B cell (primary cell): ENCODE measurements at regions not wholly inside any gene's neighbourhood (a gene's known extent, or its start where the extent isn't known, plus 50 kb on each side); places are given as distances from the start of the nearest gene placed in this dataset.

Experiments used
- ATAC-seq: fragments of 200-7000 bp; cut with Tn5 transposase; one replicate; pipeline ENCODE4 v1.10.0; 2021; ENCODE audit warnings: low read depth, mild to moderate bottlenecking, moderate number of reproducible peaks, moderate library complexity
- CTCF ChIA-PET: fragments of 350-600 bp; sonication (Branson Sonifier 250); formaldehyde crosslinking; loops from one replicate; lab custom pipeline; 2021; ENCODE audit warnings: antibody characterized with exemption, inconsistent platforms; lab: Charles Lee
- POLR2A ChIA-PET: fragments of 350-600 bp; sonication (Branson Sonifier 250); formaldehyde crosslinking; loops from one replicate; lab custom pipeline; 2021; ENCODE audit warnings: antibody characterized with exemption; lab: Charles Lee
- DNase-seq: peaks from one replicate; pipeline ENCODE4 v3.0.0; 2013
- H2AFZ ChIP-seq: 2 replicates; pipeline ENCODE4 v1.6.1; 2012; ENCODE audit warnings: mild to moderate bottlenecking, low read depth, low read length; ENCODE audit not compliant: insufficient read depth, poor library complexity, severe bottlenecking
- H3K27ac ChIP-seq, 2 donors: 1 replicate in 1 of 2; 2 replicates in 1 of 2; pipeline ENCODE4 v1.5.1; 2012 to 2013; ENCODE audit warnings: low read length in 2 of 2, mild to moderate bottlenecking in 2 of 2, moderate library complexity in 1 of 2
- H3K27me3 ChIP-seq, 4 experiments: fragments of 200-600 bp in 1 of 4; sonication (generic) in 1 of 4; replicated peaks in 1 of 4; 1 replicate in 2 of 4; 2 replicates in 2 of 4; pipeline versions ENCODE4 v1.6.1 to v1.7.0; 2013 to 2016; ENCODE audit warnings: low read length in 3 of 4, mild to moderate bottlenecking in 2 of 4, mixed read lengths in 1 of 4, moderate library complexity in 1 of 4; ENCODE audit not compliant: insufficient read depth in 4 of 4, control insufficient read depth in 3 of 4; ENCODE audit errors: control extremely low read depth in 1 of 4
- H3K36me3 ChIP-seq, 2 experiments: replicated peaks in 1 of 2; 1 replicate in 1 of 2; 2 replicates in 1 of 2; pipeline versions ENCODE4 v1.6.1 to v1.7.1; 2013; ENCODE audit warnings: low read length in 1 of 2; ENCODE audit not compliant: insufficient read depth in 2 of 2, control insufficient read depth in 1 of 2; ENCODE audit errors: control extremely low read depth in 1 of 2, extremely low read depth in 1 of 2
- H3K4me1 ChIP-seq, 2 donors: fragments of 200-600 bp in 1 of 2; sonication (generic) in 1 of 2; 1 replicate in 1 of 2; 2 replicates in 1 of 2; pipeline versions ENCODE4 v1.5.1 to v1.6.1; 2013 to 2017; ENCODE audit warnings: low read length in 2 of 2; ENCODE audit not compliant: control insufficient read depth in 2 of 2, insufficient read depth in 2 of 2
- H3K4me2 ChIP-seq: replicated peaks from 2 replicates; pipeline ENCODE3; 2012; ENCODE audit warnings: mild to moderate bottlenecking, low read depth, low read length; ENCODE audit not compliant: poor library complexity, severe bottlenecking
- H3K4me3 ChIP-seq, 5 experiments: fragments of 200-600 bp in 1 of 5; sonication (generic) in 1 of 5; 1 replicate in 3 of 5; 2 replicates in 2 of 5; pipeline versions ENCODE4 v1.5.1 to v1.7.0; 2011 to 2016; ENCODE audit warnings: low read length in 4 of 5, mild to moderate bottlenecking in 4 of 5, low read depth in 2 of 5, control low read depth in 1 of 5, moderate library complexity in 1 of 5; ENCODE audit not compliant: insufficient read depth in 1 of 5; ENCODE audit errors: control extremely low read depth in 1 of 5, extremely low read depth in 1 of 5
- H3K79me2 ChIP-seq: fragments of 200-600 bp; sonication (generic); one replicate; pipeline ENCODE4 v1.6.0; 2016; ENCODE audit warnings: low read length; ENCODE audit not compliant: control insufficient read depth, insufficient read depth
- H3K9ac ChIP-seq: fragments of 200-600 bp; sonication (generic); 2 replicates; pipeline ENCODE4 v1.6.1; 2017; ENCODE audit warnings: mild to moderate bottlenecking, low read length, moderate library complexity
- H3K9me3 ChIP-seq, 3 donors: one replicate each; pipeline versions ENCODE4 v1.6.1 to v1.7.1; 2013; ENCODE audit warnings: low read length in 2 of 3; ENCODE audit not compliant: control insufficient read depth in 2 of 3, insufficient read depth in 1 of 3; ENCODE audit errors: control extremely low read depth in 1 of 3
- H4K20me1 ChIP-seq: 2 replicates; pipeline ENCODE4 v1.6.0; 2012; ENCODE audit warnings: mild to moderate bottlenecking, low read length; ENCODE audit not compliant: insufficient read depth, control insufficient read depth, poor library complexity, severe bottlenecking
- H3K27ac Mint-ChIP-seq: one replicate; pipeline ENCODE4 v1.8.0; 2021; ENCODE audit warnings: mixed read lengths
- H3K27me3 Mint-ChIP-seq: one replicate; pipeline ENCODE4 v1.8.0; 2021; ENCODE audit warnings: mixed read lengths
- H3K4me1 Mint-ChIP-seq: one replicate; pipeline ENCODE4 v1.8.0; 2021; ENCODE audit warnings: mixed read lengths
- H3K4me3 Mint-ChIP-seq: one replicate; pipeline ENCODE4 v1.8.0; 2021; ENCODE audit warnings: mixed read lengths
- H3K9me3 Mint-ChIP-seq: one replicate; pipeline ENCODE4 v1.8.0; 2022; ENCODE audit warnings: mixed read lengths; ENCODE audit not compliant: insufficient read depth
- EZH2 ChIP-seq: IDR thresholded peaks from 2 replicates; pipeline ENCODE4 v1.6.1; 2012; ENCODE audit warnings: borderline replicate concordance, low read depth, mild to moderate bottlenecking, moderate library complexity, low read length; ENCODE audit not compliant: insufficient read depth, poor library complexity, severe bottlenecking
- WGBS: methylation state at CpG from one replicate; pipeline ENCODE4 v1.1.5; 2013; ENCODE audit warnings: missing lambda C conversion rate; ENCODE audit not compliant: insufficient coverage; 5-methylcytosine and 5-hydroxymethylcytosine counted together
- intact Hi-C: fragments of 100-400 bp; cut with micrococcal nuclease; formaldehyde crosslinking; loops from one replicate; pipeline ENCODE4 v1.10.0; 2022
- TF ChIP-seq, protein P1 (sequence below): fragments of 200-600 bp; IDR thresholded peaks from one replicate; pipeline ENCODE4 v1.8.0; 2022; ENCODE audit warnings: antibody characterized with exemption, mild to moderate bottlenecking

DNA sequence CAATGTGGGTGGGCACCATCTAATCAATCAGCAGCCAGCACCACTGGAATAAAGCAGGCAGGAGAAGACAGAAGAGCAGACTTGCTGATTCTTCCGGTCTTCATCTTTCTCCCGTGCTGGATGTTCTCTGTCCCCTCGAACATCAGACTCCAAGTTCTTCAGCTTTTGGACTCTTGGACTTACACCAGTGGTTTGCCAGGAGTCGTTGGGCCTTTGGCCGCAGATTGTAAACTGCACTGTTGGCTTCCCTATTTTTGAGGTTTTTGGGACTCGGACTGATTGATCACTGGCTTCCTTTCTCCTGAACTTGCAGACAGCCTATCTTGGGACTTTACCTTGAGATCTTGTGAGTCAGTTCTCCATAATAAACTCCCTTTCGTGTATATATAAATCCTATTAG lies 292.8 kb downstream of the BCHE start:
- Mint-ChIP-seq H3K4me3 (no peak overlapping the region), H3K27ac (no peak overlapping the region), H3K27me3 (no peaks in the 10 kb centered on the region), H3K4me1 (no peaks in the 10 kb centered on the region), H3K9me3 (peaks cover 3% of the 10 kb centered on the region)
- Histone ChIP-seq H3K4me2 (no peak overlapping the region), H3K36me3 (no peaks in the 10 kb centered on the region), H3K4me1 (no peaks in the 10 kb centered on the region), H3K79me2 (no peaks in the 10 kb centered on the region), H3K4me3 (no peak overlapping the region), H3K27ac (no peak overlapping the region), H3K9me3 (peaks cover 0 to 2% (median 0%) of the 10 kb centered on the region in 3 donors), H3K27me3 (no peaks in the 10 kb centered on the region), H4K20me1 (no peaks in the 10 kb centered on the region), H2AFZ (no peak overlapping the region), H3K9ac (no peak overlapping the region)
- WGBS = 76% methylated on average over 6 of the region's 7 CpGs
- ATAC-seq = no peak
- no peak for DNase-seq
- intact Hi-C loops = no loop called here
- TF ChIP-seq, protein P1, sequence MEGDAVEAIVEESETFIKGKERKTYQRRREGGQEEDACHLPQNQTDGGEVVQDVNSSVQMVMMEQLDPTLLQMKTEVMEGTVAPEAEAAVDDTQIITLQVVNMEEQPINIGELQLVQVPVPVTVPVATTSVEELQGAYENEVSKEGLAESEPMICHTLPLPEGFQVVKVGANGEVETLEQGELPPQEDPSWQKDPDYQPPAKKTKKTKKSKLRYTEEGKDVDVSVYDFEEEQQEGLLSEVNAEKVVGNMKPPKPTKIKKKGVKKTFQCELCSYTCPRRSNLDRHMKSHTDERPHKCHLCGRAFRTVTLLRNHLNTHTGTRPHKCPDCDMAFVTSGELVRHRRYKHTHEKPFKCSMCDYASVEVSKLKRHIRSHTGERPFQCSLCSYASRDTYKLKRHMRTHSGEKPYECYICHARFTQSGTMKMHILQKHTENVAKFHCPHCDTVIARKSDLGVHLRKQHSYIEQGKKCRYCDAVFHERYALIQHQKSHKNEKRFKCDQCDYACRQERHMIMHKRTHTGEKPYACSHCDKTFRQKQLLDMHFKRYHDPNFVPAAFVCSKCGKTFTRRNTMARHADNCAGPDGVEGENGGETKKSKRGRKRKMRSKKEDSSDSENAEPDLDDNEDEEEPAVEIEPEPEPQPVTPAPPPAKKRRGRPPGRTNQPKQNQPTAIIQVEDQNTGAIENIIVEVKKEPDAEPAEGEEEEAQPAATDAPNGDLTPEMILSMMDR = no peak
- TF ChIP-seq EZH2 = no peak
- ChIA-PET CTCF (no interaction called here), POLR2A (no interaction called here)

DNA sequence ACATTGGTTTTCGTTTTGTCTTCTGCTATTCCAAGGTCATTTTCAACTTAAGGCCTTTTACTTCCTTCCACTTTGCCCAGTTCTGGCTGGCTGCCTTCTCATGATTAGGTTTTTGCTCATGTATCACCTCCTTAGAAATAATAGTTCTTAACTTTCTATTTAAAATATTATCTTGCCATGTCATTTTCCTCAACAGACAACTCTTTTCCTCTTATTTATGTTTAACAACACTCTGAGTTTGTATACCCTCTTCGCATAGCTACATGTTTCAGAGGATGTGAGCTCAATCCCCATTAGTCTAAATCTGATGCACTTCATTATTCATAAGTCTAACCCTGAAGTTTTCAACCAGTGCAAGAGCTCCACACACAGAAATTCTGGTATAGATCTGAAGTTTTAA lies 299.1 kb downstream of the BCHE start:
- no peak overlapping the region for H2AFZ ChIP-seq
- no peaks in the 10 kb centered on the region for H4K20me1 ChIP-seq
- H3K27ac Mint-ChIP-seq = no peak overlapping the region
- ChIA-PET CTCF (no interaction called here), POLR2A (no interaction called here)
- H3K79me2 ChIP-seq = no peaks in the 10 kb centered on the region
- 82% methylated on average over 2 of the region's 2 CpGs for WGBS
- no peaks in the 10 kb centered on the region for H3K27me3 ChIP-seq
- no peaks in the 10 kb centered on the region for H3K36me3 ChIP-seq
- no peak overlapping the region for H3K9ac ChIP-seq
- intact Hi-C loops = no loop called here
- H3K4me1 ChIP-seq = no peaks in the 10 kb centered on the region
- H3K27ac ChIP-seq = no peak overlapping the region
- no peaks in the 10 kb centered on the region for H3K4me1 Mint-ChIP-seq
- H3K9me3 Mint-ChIP-seq = no peaks in the 10 kb centered on the region
- ATAC-seq (no peak), DNase-seq (no peak)
- TF ChIP-seq, protein P1 = no peak
- no peak for TF ChIP-seq EZH2
- H3K4me2 ChIP-seq = no peak overlapping the region
- H3K4me3 Mint-ChIP-seq = no peak overlapping the region
- H3K27me3 Mint-ChIP-seq = no peaks in the 10 kb centered on the region
- H3K9me3 ChIP-seq = peaks cover 0 to 4% (median 0%) of the 10 kb centered on the region in 3 donors
- no peak overlapping the region for H3K4me3 ChIP-seq
